C1 segment of cervical spinal cord (tissue), 14 donors: ENCODE measurements at regions not wholly inside any gene's neighbourhood (a gene's known extent, or its start where the extent isn't known, plus 50 kb on each side); places are given as distances from the start of the nearest gene placed in this dataset.

Source experiments
- DNase-seq, 14 donors: peaks; one replicate each; lab custom pipeline; 2025; lab: John Stamatoyannopoulos, UW

- no peak for DNase-seq
These were observed 261.3 kb upstream of the MOCS1 start for GRCh38 chr6:40195428-40196134.

- DNase-seq, result no peak
These were observed 260.3 kb upstream of the MOCS1 start for GRCh38 chr6:40194447-40195170.

GRCh38 chr6:40192516-40192915 lies 258.3 kb upstream of the MOCS1 start:
- no peak for DNase-seq

GRCh38 chr6:40188931-40189330 lies 254.7 kb upstream of the MOCS1 start:
- no peak for DNase-seq

GRCh38 chr6:40187535-40188144 lies 253.4 kb upstream of the MOCS1 start:
- no peak for DNase-seq

- DNase-seq, result no peak
These were observed 251.2 kb upstream of the MOCS1 start for GRCh38 chr6:40185486-40185885.

- no peak for DNase-seq
These were observed 249.6 kb upstream of the MOCS1 start for GRCh38 chr6:40183902-40184301.

GRCh38 chr6:40181367-40181766 lies 247.1 kb upstream of the MOCS1 start:
- DNase-seq, result no peak

- DNase-seq, result no peak
These were observed 246.0 kb upstream of the MOCS1 start for GRCh38 chr6:40180271-40180670.

GRCh38 chr6:40179496-40179895 lies 245.2 kb upstream of the MOCS1 start:
- no peak for DNase-seq

GRCh38 chr6:40177598-40177997 lies 243.3 kb upstream of the MOCS1 start:
- DNase-seq, result no peak

- DNase-seq, result peak in 1 of 14 donors; percentile 40
These were observed 241.9 kb upstream of the MOCS1 start for GRCh38 chr6:40176152-40176551.

GRCh38 chr6:40172272-40172671 lies 238.0 kb upstream of the MOCS1 start:
- DNase-seq, result no peak

GRCh38 chr6:40171343-40171742 lies 237.1 kb upstream of the MOCS1 start:
- DNase-seq, result no peak

- DNase-seq, result no peak
These were observed 236.6 kb upstream of the MOCS1 start for GRCh38 chr6:40170856-40171255.

GRCh38 chr6:40169878-40170277 lies 235.6 kb upstream of the MOCS1 start:
- DNase-seq, result no peak

GRCh38 chr6:40166963-40167362 lies 232.7 kb upstream of the MOCS1 start:
- no peak for DNase-seq

- DNase-seq, result no peak
These were observed 230.9 kb upstream of the MOCS1 start for GRCh38 chr6:40165036-40165709.

GRCh38 chr6:40164345-40164755 lies 230.1 kb upstream of the MOCS1 start:
- peak in 5 of 14 donors; percentile 4 to 17 (median 7) for DNase-seq

GRCh38 chr6:40163924-40164323 lies 229.7 kb upstream of the MOCS1 start:
- no peak for DNase-seq

GRCh38 chr6:40162074-40162473 lies 227.8 kb upstream of the MOCS1 start:
- no peak for DNase-seq

GRCh38 chr6:40160826-40161225 lies 226.6 kb upstream of the MOCS1 start:
- peak in 1 of 14 donors; percentile 19 for DNase-seq
